ENCODE measurements at regions not wholly inside any gene's neighbourhood (a gene's known extent, or its start where the extent isn't known, plus 50 kb on each side); places are given as distances from the start of the nearest gene placed in this dataset.

- no peak overlapping the region for H2AFZ ChIP-seq (ENCODE audit: low read length)
- H3T11ph ChIP-seq (ENCODE audit: low read length): no peak overlapping the region
- H3K79me1 ChIP-seq (ENCODE audit: insufficient read depth, low read depth, low read length, poor library complexity, severe bottlenecking): no peaks in the 10 kb centered on the region
- no peak overlapping the region for H4K8ac ChIP-seq (replicated peaks; ENCODE audit: insufficient read length, low read depth, low read length)
- H3K4me1 ChIP-seq (ENCODE audit: insufficient read depth, low read length): no peaks in the 10 kb centered on the region
- no peak overlapping the region for H2AK5ac ChIP-seq (ENCODE audit: insufficient read length, low read length)
- no peak overlapping the region for H2BK12ac ChIP-seq (ENCODE audit: insufficient read length, low read depth, low read length)
- H3K23ac ChIP-seq (ENCODE audit: insufficient read length, low read depth, low read length): no peak overlapping the region
- no peak for TF ChIP-seq CTCF (conservative IDR thresholded peaks at IDR 0.05)
- H4K91ac ChIP-seq (ENCODE audit: insufficient read length, low read depth, low read length): no peak overlapping the region
- H3K4me1 Mint-ChIP-seq: peaks cover 12 to 26% of the 10 kb centered on the region in 2 experiments
- no peak overlapping the region for H3K56ac ChIP-seq (ENCODE audit: insufficient read length, low read depth, low read length)
- no peak overlapping the region for H3K27ac Mint-ChIP-seq
- H3K4ac ChIP-seq (ENCODE audit: low read depth, low read length): no peak overlapping the region
- no peaks in the 10 kb centered on the region for H3K23me2 ChIP-seq (ENCODE audit: insufficient read length, low read depth, low read length, poor library complexity, severe bottlenecking)
- no peak overlapping the region for H2BK5ac ChIP-seq (ENCODE audit: insufficient read length, low read length)
- H4K5ac ChIP-seq (ENCODE audit: insufficient read length, low read depth, low read length): no peak overlapping the region
- H3K18ac ChIP-seq (ENCODE audit: insufficient read length, low read depth, low read length): no peak overlapping the region
- H3K79me2 ChIP-seq (ENCODE audit: insufficient read depth, low read length): no peaks in the 10 kb centered on the region
- H3K14ac ChIP-seq (ENCODE audit: insufficient read depth, low read length): no peak overlapping the region
- H3K36me3 Mint-ChIP-seq (ENCODE audit: insufficient read depth in 1 of 3, low read depth in 3 of 3): no peaks in the 10 kb centered on the region
- DNase-seq: no peak
- H3K27me3 Mint-ChIP-seq (ENCODE audit: low read depth): peaks cover 3% of the 10 kb centered on the region
- H3K9ac ChIP-seq (ENCODE audit: extremely low read depth, insufficient read length, low read length): no peak overlapping the region
- H2BK120ac ChIP-seq (ENCODE audit: low read depth, low read length, poor library complexity, severe bottlenecking): no peak overlapping the region
- no peak overlapping the region for H3K4me2 ChIP-seq (ENCODE audit: insufficient read depth, insufficient read length, low read length)
- no peaks in the 10 kb centered on the region; the same call in 1 of the 2 replicates for H3K27me3 ChIP-seq (ENCODE audit: insufficient read depth, low read length)
- WGBS (ENCODE audit: extremely low coverage, insufficient read length, low lambda C conversion rate): no CpG with 5 or more reads among the region's 6 CpGs
- H3K27ac ChIP-seq (ENCODE audit: insufficient read length, low read depth, low read length): no peak overlapping the region
- H3K9me3 Mint-ChIP-seq: no peaks in the 10 kb centered on the region
- H3K9me3 ChIP-seq (ENCODE audit: control insufficient read depth, low read depth, low read length): no peaks in the 10 kb centered on the region
- no peak overlapping the region for H3K4me3 Mint-ChIP-seq
- no peak overlapping the region for H2BK20ac ChIP-seq (ENCODE audit: low read depth, low read length, poor library complexity, severe bottlenecking)
- no peak overlapping the region for H2BK15ac ChIP-seq (ENCODE audit: low read depth, low read length)
- H4K20me1 ChIP-seq (ENCODE audit: control insufficient read depth, insufficient read depth, insufficient read length): no peaks in the 10 kb centered on the region
Observed at GRCh38 chr1:25068316-25068715, 138.2 kb upstream of the RUNX3 start.

All from H9 (cell line).